Frontal cortex (tissue), 3 donors: ENCODE measurements at regions not wholly inside any gene's neighbourhood (a gene's known extent, or its start where the extent isn't known, plus 50 kb on each side); places are given as distances from the start of the nearest gene placed in this dataset.
"Not testable (repeated sequence)": the region's sequence is repeated elsewhere in the genome, so short reads cannot be mapped to it uniquely, and the experiment has no call there.

Source experiments
- DNase-seq, 2 donors: peaks; one replicate each; pipeline ENCODE4 v3.0.0; 2012; ENCODE audit warnings: low spot score in 2 of 2
- FAIRE-seq: peaks from 2 replicates; lab custom pipeline; 2012; peaks lifted over from hg19 to GRCh38; lab: Jason Lieb, UNC
- donor health status: control.
- donor health status: control.
- donor health status: control.

DNA sequence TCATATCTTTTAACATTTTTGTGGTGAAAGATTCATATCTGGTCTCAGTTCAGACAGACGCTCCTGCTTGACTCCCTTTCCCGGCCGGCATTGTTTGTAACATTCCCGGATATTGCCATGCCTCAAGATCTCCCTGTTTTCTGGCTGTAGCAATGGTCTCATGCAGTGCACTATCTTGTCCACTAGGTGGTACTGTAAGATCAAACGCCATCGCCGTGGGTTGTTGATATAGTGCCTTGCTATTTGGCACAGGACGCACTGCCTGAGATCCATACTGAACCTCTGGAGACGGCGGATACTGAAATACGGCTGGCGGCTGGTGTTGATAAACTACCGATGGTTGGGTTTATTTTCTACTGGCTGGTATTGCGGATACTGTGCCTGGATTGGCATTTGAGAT is 218.6 kb downstream of the ADRA2C start:
- not testable (repeated sequence) for FAIRE-seq, DNase-seq

DNA sequence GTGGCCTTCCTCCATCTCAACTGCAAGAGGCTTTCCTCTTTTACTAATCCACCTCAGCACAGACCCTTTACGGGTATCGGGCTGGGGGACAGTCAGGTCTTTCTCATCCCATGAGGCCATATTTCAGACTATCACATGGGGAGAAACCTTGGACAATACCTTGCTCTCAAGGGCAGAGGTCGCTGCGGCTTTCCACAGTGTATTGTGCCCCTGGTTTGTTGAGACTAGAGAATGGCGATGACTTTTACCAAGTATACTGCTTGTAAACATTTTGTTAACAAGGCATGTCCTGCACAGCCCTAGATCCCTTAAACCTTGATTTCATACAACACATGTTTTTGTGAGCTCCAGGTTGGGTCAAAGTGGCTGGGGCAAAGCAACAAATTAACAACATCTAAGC is 220.2 kb downstream of the ADRA2C start:
- not testable (repeated sequence) for FAIRE-seq, DNase-seq

DNA sequence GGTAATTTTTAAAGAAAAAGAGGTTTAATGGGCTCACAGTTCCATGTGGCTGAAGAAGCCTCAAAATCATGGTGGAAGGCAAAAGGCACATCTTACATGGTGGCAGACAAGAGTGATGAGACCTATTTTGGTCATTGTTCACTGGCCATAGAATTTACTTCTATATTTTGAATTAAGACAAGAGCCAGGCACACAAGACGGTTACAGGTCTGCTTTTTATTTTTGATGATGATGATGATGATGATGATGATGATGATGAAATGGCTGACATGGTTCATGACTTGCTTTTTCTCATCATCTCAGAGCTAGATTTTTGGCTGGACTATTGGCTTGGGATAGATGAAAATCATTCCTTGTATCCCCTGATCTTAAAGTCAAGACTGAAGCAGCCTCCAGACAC is 229.3 kb downstream of the OTOP1 start:
- not testable (repeated sequence) for FAIRE-seq

DNA sequence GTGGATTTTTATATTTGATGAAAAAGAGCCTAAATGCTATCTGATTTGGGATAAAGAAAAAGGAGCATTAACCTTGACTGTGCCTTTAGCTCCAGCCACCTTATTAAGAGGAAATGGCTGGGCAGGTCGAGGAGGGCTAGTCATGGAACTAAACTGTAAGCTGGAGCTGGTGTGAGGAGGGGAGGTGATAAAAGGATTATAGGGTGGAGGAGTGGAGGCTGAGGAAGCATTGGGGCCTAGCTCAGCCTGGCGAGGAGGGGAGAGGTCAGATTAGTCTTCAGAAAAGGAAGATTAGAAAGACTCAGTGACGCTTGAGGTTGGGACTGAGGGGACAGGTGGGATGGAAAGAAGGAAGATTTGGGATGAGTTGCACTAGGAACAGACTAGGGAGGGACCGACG is 222.7 kb downstream of the OTOP1 start:
- not testable (repeated sequence) for DNase-seq, FAIRE-seq

More for the DNA sequence above, 229.3 kb downstream of the OTOP1 start:
- not testable (repeated sequence) for DNase-seq

DNA sequence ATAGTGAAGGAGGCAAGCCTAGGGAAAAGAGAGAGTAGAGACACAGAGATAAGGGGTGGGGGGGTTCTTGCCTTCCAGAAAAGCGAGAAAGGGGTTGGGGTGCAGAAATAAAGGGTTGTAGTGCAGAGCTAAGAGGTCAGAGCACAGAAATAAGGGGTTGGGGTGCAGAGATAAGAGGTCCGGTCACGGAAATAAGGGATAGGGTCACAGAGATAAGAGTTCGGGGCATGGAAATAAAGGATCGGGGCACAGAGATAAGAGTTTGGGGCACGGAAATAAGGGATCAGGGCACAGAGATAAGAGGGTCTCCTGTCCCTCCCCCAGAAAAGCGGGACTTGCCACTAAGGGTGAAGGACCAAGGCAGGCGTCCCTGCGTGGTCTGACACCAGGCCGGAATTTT is 222.0 kb downstream of the OTOP1 start:
- DNase-seq, FAIRE-seq: not testable (repeated sequence)

DNA sequence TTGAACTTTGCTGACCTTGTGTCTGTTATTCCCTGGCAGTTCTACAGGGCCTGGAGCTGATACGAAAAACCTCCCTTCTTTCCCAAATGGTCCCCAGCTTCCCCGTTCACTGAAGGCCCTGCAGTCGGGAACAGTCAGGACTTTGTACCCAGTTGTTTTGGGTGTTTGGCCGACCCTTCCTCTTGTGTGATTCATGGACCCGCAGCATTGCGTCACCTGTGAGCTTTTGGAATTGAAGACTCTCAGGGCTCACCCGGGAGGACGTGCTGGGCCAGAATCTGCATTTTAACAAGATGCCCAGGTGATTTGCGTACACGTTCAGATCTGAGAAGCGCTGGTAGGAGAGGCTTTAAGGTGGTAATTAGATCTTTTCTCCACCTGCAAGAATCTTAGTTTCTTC is 220.4 kb downstream of the OTOP1 start:
- not testable (repeated sequence) for DNase-seq

DNA sequence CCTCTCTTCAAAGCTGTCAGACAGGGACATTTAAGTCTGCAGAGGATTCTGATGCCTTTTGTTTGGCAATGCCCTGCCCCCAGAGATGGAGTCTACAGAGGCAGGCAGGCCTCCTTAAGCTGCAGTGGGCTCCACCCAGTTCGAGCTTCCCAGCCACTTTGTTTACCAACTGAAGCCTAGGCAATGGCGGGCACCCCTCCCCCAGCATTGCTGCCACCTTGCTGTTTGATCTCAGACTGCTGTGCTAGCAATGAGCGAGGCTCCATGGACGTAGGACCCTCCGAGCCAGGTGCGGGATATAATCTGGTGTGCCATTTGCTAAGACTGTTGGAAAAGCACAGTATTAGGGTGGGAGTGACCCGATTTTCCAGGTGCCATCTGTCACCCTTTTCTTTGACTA is 207.7 kb downstream of the OTOP1 start:
- FAIRE-seq, DNase-seq: not testable (repeated sequence)

More for the DNA sequence above, 220.4 kb downstream of the OTOP1 start:
- FAIRE-seq: not testable (repeated sequence)

DNA sequence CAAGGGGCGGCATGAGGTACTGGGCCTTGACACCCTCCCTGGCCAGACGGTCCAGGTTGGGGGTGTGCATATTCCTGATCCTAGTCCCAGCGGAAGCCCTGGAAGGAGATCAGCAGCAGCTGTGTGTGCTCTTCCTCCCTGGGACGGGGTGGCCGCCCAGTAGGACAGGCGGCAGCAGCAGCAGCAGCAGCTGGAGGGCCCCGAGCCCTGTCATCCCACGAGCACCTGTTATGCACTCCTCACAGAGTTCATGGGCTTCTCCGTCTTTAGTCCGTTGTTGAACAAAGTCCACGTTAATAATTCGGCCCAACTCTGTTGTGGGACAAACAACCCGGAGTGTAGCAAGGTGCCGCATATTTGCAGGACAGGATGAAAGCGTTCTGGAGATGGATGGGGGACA is 205.6 kb downstream of the OTOP1 start:
- not testable (repeated sequence) for FAIRE-seq, DNase-seq

DNA sequence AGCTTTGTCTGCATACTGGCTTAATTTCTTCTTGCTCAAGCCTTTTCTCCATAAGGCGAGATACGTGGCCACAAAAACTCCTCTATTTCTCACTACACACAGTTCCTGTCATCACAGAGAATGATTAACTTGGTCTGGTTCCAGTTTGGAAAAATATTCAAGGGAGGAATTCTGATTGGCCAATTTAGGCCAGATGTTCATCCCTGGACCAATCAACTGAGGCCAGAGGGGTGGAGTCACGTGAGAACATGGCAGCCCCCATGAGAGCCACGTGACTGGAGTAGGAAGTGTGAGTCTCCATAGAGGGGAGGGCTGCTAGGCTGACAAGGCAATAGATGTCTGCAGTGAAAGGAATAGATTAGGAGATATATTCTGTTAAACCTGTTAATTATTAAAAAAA is 200.0 kb downstream of the OTOP1 start:
- FAIRE-seq, DNase-seq: not testable (repeated sequence)

DNA sequence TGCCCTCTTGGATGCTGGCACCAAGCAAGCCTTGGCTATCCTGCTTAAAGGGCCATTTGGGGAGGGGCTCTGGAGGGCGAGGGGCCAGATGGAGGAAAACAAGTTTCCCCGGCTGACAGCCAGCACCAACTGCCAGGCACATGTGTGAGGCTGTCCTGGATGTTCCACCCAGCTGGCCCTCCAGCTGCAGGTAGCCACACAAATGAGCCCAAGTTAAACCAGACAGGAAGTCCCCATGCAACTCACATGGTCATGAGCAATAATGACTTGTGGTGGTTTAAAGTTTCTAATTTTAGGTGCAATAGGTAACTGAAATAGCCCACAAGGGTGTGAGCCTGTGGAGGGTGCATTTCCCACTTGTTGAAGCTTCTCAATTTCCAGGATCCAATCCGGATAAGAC is 198.0 kb downstream of the OTOP1 start:
- DNase-seq, FAIRE-seq: not testable (repeated sequence)

DNA sequence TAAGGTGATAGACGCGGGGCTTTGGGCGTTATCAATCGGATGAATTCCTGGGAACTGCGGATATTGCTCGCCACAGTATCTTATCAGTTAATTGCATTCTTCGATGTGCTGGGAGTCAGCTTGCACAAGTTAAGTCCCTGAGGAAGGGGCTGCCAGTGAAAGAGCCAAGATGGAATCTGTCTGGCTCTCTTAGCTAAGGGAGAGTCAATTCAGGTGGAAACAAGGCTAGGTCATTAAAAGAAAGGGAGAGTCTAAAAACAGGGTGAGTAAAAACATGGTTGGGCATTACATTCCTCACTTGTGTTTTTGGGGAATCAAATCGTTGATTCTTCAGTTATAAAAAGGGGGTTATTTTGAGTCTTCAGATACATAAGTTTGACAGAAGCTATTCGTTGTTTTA is 196.2 kb downstream of the OTOP1 start:
- not testable (repeated sequence) for FAIRE-seq, DNase-seq

DNA sequence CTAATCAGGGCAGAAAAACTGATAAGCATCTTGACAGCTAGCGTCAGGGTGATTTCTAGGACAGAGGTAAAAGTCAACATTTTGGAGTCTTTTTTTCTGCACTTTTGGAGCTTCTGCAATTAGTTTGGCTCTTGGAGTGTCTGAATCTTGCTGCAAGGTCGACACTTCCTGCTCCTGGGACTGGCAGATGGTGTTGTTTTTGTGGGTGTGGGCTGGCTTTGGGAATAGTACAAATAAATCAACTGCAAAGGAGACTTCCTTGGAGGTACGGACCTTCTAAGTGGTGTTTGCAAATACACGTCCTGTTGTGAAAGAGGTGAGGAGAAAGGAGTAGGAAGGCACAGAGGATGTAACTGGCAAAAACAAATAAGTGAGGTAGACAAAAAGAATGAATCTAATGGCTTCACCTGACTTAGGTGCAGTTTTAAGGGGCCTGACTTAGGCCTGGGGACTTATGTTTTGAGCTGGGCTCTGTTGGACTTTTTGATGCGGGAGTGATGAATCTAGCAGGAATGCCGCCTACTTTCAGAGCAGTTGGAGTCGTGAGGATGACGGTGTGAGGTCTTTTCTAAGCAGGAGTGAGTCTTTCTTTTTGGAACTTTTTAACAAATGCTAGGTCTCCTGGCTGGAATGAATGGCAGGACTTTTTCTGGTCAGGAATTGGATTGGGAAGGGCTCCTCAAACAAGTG is 195.1 kb downstream of the OTOP1 start:
- not testable (repeated sequence) for FAIRE-seq, DNase-seq

DNA sequence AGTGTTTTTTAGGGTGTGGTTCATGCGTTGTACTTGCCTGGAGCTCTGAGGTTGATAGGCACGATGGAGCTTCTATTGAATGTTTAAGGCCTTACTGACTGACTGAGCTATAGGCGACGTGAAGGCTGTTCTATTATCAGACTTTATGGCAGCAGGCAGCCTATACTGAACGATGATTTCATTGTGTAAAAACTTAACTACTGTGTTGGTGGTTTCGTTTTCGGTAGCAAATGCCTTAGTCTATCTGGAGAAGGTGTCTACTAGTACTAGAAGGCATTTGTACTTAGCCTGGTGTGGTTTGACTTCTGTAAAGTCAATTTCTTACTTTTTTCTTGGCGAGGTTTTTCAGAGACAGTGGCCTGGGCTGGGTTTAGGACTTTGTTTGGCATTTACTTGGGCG is 194.4 kb downstream of the OTOP1 start:
- not testable (repeated sequence) for DNase-seq, FAIRE-seq

DNA sequence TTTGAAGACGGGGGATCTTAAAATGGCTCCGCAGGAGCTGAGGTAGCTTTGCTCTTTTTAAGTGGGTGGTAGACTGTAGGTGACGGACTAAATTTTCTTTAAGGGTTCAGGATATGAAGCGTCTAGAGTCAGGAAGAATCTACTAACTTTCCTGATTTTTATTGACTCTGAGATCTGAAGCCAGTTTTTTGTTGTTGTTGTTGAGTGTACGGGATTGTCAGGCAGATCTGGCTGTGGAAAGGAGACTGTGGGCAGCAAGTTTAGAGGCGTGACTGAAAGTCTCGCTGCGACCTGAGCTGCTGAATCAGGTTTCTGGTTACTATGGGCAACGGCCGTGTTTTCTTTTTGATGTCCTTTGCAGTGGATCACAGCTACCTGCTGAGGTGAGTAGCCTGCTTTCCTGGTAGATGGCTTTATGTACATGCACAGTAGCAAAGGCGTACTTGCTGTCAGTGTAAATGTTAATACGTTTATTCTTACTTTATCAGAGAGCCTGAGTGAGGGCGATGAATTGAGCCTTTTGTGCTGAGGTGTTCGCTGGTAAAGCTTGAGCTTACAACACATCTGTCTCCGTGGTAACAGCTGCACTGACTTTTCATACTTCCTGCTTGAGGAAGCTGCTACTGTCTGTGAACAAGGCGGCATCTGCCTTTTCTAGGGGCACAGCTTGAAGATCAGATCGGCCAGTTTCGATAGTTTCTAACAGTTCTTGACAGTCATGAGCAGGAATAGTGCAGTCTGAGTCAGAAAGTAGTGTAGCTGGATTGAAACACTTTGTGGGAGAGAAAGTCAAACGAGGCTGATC is 193.7 kb downstream of the OTOP1 start:
- FAIRE-seq, DNase-seq: not testable (repeated sequence)

DNA sequence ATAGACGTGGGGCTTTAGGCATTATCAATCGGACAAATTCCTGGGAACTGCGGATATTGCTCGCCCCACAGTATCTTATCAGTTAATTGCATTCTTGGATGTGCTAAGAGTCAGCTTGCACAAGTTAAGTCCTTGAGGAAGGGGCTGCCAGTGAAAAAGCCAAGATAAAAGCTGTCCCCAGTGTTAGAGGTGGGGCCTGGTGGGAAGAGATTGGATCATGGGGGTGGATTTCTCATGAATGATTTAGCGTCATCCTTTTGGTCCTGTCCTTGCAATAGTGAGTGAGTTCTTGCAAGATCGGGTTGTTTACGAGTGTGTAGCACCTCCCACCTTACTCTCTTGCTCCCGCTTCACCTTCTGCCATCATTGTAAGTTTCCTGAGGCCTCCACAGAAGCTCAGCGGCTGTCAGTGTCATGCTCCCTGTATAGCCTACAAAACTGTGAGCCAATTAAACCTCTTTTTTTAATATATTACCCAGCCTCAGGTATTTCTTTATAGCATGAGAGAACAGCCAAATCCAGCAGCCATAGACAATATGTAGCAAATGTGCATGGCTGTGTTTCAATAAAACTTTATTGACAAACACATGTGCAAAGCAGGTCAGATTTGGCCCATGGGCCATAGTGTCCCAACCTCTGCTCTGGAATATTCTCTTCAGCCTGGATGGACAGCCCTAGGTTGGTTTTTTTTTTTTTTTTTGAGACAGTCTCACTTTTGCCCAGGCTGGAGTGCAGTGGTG is 189.2 kb downstream of the OTOP1 start:
- not testable (repeated sequence) for FAIRE-seq, DNase-seq

DNA sequence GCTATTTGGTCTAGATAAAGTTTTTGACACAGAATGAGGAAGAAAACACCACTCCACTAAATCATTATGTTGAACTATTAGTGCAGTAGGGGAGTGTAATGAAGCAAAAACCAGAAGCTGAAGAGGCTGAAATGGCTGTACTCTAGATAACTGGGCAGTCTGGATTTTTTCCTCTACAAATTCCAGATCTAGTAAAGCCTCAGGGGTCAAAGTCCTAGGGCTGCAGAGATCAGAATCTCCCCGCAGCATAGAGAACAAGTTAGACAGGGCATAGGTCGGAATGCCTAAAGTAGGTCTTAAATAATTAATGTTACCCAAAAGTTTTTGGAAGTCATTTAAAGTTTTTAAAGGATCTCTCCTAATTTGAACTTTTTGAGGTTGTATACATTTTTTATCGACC is 180.9 kb downstream of the OTOP1 start:
- not testable (repeated sequence) for FAIRE-seq, DNase-seq

DNA sequence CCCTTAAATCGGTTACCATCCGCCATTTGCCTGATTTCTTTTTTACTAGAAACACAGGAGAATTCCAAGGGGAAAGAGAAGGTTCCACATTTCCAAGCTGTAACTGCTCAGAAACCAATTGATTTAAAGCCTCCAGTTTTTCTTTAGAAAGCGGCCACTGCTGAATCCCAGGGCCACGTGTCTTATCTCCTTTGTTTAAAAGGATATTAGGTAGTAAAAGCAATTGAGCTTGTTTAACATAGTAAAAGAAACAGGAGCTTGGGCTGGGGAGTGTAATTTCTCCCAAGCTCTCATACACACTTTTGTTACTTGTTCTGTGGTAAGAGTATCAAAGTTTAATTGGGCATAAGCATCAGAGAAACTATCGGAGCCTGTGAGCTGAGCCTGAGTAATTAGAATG is 180.0 kb downstream of the OTOP1 start:
- not testable (repeated sequence) for DNase-seq

DNA sequence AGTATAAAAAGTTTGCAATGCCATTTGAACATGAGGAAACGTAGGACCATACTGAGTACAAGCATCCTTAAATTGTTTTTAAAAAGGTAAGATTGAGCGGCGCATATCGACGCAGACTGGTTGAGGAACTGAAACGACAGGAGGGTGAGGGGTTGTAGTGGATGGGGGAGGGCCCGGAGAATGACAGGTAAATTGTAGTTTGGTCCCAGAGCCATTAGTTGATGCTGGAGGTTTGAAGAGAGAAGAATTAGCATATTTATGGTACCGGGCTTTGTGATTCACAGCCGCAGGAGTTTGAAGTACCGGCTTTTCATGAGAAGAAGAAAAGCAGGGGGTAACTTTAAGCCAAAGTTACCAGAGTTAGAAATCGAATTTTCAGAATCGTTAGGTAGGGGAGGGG is 179.5 kb downstream of the OTOP1 start:
- not testable (repeated sequence) for DNase-seq, FAIRE-seq

More for the DNA sequence above, 180.0 kb downstream of the OTOP1 start:
- not testable (repeated sequence) for FAIRE-seq

DNA sequence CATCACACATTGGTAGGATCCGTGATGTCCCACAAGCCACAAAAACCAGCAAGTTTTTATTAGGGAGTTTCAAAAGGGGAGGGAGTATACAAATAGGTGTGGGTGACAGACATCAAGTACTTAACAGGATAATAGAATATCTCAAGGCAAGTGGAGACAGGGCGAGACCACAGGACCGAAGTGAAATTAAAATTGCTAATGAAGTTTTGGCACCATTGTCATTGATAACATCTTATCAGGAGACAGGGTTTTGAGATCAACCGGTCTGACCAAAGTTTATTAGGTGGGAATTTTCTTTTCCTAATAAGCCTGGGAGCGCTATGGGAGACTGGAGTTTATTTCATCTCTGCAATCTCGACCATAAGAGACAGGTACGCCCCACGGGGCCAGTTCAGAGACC is 178.5 kb downstream of the OTOP1 start:
- not testable (repeated sequence) for FAIRE-seq, DNase-seq

DNA sequence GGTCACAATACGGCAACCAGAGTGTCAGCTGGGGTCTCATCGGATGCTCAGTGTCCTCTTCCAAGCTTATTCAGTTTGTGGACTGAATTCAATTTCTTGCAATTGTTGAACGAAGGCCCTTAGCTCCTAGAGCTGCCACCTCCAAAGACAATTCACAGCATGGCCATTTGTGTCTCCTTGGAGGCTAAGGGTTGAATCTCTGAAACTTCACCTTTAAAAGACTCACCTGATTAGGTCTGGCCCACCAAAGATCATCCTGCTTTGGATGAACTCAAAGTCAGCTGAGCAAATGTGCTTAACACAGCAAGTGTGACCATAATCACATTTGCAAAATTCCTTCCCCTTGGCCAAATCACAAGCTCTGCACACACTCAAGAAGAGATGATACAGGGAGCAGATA is 175.9 kb downstream of the OTOP1 start:
- DNase-seq, FAIRE-seq: not testable (repeated sequence)
